ENCODE measurements at regions not wholly inside any gene's neighbourhood (a gene's known extent, or its start where the extent isn't known, plus 50 kb on each side); places are given as distances from the start of the nearest gene placed in this dataset.

DNA sequence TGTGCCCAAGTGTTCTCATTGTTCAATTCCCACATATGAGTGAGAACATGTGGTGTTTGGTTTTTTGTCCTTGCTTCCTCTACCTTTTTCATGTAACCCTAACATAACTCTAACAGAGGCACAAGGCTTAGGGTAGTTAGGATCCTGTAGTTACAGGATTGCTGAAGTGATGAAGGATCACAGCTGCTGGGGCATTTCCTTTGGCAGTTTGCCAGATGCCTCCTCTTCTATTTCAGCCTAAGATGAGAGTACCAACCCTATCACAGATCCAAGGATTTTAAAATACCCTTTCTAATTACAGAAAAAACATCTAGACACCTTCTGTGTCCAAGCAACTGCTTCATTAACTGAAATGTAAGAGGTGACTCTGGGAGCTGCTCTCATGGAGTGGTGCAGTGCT lies 141.7 kb upstream of the COL1A2 start:
- FAIRE-seq: no peak

DNA sequence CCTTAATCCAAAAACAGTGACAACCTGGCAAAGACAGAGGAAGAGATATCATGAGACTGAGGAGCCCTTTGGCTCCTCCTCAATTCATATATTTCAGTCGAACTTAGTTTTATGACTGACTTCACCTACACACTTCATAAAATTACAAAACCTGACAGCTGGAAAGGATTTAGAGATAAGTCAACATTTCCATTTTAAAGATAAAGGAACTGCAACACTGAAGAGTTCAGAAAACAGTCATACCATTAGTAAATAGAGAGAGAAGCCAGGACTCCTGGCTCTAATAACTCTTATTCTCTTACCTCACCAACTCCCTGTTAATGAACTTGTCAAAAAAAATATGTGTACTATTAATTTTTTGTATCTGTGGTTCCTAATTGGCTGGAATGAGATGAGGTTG lies 141.0 kb upstream of the COL1A2 start:
- FAIRE-seq (no peak), DNase-seq (no peak)
- Histone ChIP-seq H3K4me3 (ENCODE audit: low read length in 3 of 3) (no peak overlapping the region), H3K9ac (ENCODE audit: low read length in 3 of 3) (no peak overlapping the region), H3K27me3 (ENCODE audit: control insufficient read depth, insufficient read depth, low read length) (no peaks in the 10 kb centered on the region), H3K9me3 (ENCODE audit: control insufficient read depth in 2 of 3, insufficient read depth in 1 of 3, low read length in 3 of 3) (peaks cover 0 to 5% (median 0%) of the 10 kb centered on the region in 3 donors), H3K27ac (ENCODE audit: low read depth in 2 of 2, low read length in 2 of 2) (no peak overlapping the region), H3K36me3 (ENCODE audit: control insufficient read depth in 2 of 3, insufficient read depth in 3 of 3, low read length in 3 of 3) (no peaks in the 10 kb centered on the region), H3K4me1 (ENCODE audit: control insufficient read depth in 2 of 3, insufficient read depth in 2 of 3, low read depth in 1 of 3, low read length in 3 of 3) (no peaks in the 10 kb centered on the region)
- TF ChIP-seq, protein P1, sequence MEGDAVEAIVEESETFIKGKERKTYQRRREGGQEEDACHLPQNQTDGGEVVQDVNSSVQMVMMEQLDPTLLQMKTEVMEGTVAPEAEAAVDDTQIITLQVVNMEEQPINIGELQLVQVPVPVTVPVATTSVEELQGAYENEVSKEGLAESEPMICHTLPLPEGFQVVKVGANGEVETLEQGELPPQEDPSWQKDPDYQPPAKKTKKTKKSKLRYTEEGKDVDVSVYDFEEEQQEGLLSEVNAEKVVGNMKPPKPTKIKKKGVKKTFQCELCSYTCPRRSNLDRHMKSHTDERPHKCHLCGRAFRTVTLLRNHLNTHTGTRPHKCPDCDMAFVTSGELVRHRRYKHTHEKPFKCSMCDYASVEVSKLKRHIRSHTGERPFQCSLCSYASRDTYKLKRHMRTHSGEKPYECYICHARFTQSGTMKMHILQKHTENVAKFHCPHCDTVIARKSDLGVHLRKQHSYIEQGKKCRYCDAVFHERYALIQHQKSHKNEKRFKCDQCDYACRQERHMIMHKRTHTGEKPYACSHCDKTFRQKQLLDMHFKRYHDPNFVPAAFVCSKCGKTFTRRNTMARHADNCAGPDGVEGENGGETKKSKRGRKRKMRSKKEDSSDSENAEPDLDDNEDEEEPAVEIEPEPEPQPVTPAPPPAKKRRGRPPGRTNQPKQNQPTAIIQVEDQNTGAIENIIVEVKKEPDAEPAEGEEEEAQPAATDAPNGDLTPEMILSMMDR (IDR thresholded peaks at IDR 0.05; ENCODE audit: borderline replicate concordance, extremely low read depth, insufficient read depth): no peak
- intact Hi-C loops (cut with DNase I): no loop called here

More for the DNA sequence above, 141.7 kb upstream of the COL1A2 start:
- peak in 3 of 5 donors; percentile 14 to 34 (median 25) for DNase-seq
- TF ChIP-seq, protein P1 (IDR thresholded peaks at IDR 0.05; ENCODE audit: borderline replicate concordance, extremely low read depth, insufficient read depth): no peak
- Histone ChIP-seq H3K36me3 (ENCODE audit: control insufficient read depth in 2 of 3, insufficient read depth in 3 of 3, low read length in 3 of 3) (no peaks in the 10 kb centered on the region), H3K4me1 (ENCODE audit: control insufficient read depth in 2 of 3, insufficient read depth in 2 of 3, low read depth in 1 of 3, low read length in 3 of 3) (no peaks in the 10 kb centered on the region), H3K27ac (ENCODE audit: low read depth in 2 of 2, low read length in 2 of 2) (no peak overlapping the region), H3K9ac (ENCODE audit: low read length in 3 of 3) (no peak overlapping the region), H3K4me3 (ENCODE audit: low read length in 3 of 3) (no peak overlapping the region), H3K9me3 (ENCODE audit: control insufficient read depth in 2 of 3, insufficient read depth in 1 of 3, low read length in 3 of 3) (peaks cover 0 to 5% (median 0%) of the 10 kb centered on the region in 3 donors), H3K27me3 (ENCODE audit: control insufficient read depth, insufficient read depth, low read length) (no peaks in the 10 kb centered on the region)
- intact Hi-C loops (cut with DNase I): no loop called here

DNA sequence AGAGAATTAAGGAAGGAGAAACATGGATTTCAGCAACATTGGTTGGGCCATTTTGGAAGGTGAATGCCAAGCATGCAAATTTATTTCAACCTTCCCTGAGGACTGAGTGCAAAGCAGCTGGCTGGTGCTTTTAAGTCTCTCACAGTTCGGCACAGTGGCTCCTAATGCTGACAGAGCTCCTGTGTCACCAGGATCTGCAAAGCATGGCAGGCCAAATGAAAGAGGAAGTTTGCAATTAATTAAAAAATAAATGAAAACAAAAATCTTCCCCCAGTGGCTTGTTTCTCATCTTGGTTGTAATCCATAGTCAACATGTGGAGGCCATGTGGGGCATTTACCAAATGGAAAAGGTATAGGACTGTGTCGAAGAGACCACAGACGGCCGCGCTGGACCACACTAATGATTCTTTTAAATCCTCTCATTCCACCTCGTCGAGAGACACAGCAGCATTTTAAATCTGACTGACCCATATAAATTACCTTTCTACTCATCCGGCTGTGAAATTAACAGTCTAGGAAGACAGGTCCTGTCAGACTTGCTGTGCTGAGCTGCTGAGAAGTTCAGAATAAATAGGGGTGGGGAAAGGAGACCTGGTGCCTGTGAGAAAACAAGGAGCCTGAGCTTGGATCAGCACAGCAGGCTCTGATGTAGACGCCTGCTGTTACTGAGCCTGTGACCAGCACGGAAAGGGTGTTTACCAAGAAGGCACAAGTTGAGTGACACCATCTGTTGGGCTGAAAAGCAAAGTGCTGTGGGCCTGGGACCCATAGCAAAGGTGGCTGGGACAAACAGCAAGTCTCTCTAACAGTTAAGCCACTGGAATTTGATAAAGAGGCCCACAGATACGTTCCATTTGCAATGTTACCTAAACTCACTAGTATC lies 136.0 kb upstream of the COL1A2 start:
- H3K27me3 ChIP-seq (ENCODE audit: control insufficient read depth, insufficient read depth, low read length): no peaks in the 10 kb centered on the region
- no peaks in the 10 kb centered on the region for H3K36me3 ChIP-seq (ENCODE audit: control insufficient read depth in 2 of 3, insufficient read depth in 3 of 3, low read length in 3 of 3)
- intact Hi-C loops (cut with DNase I): no loop called here
- TF ChIP-seq, protein P1 (IDR thresholded peaks at IDR 0.05; ENCODE audit: borderline replicate concordance, extremely low read depth, insufficient read depth): no peak
- H3K27ac ChIP-seq (ENCODE audit: low read depth in 2 of 2, low read length in 2 of 2): no peak overlapping the region
- no peak overlapping the region for H3K9ac ChIP-seq (ENCODE audit: low read length in 3 of 3)
- H3K4me1 ChIP-seq (ENCODE audit: control insufficient read depth in 2 of 3, insufficient read depth in 2 of 3, low read depth in 1 of 3, low read length in 3 of 3): no peaks in the 10 kb centered on the region
- DNase-seq (peak in 4 of 5 donors; percentile 41 to 62 (median 54)), FAIRE-seq (no peak)
- H3K4me3 ChIP-seq (ENCODE audit: low read length in 3 of 3): no peak overlapping the region
- H3K9me3 ChIP-seq (ENCODE audit: control insufficient read depth in 2 of 3, insufficient read depth in 1 of 3, low read length in 3 of 3): peaks cover 0 to 5% (median 0%) of the 10 kb centered on the region in 3 donors
